ENCODE measurements at regions not wholly inside any gene's neighbourhood (a gene's known extent, or its start where the extent isn't known, plus 50 kb on each side); places are given as distances from the start of the nearest gene placed in this dataset.
"Not testable (repeated sequence)": the region's sequence is repeated elsewhere in the genome, so short reads cannot be mapped to it uniquely, and the experiment has no call there.

- no peak for DNase-seq
Observed at GRCh38 chr10:3935933-3936359, 150.9 kb upstream of the KLF6 start.

DNA sequence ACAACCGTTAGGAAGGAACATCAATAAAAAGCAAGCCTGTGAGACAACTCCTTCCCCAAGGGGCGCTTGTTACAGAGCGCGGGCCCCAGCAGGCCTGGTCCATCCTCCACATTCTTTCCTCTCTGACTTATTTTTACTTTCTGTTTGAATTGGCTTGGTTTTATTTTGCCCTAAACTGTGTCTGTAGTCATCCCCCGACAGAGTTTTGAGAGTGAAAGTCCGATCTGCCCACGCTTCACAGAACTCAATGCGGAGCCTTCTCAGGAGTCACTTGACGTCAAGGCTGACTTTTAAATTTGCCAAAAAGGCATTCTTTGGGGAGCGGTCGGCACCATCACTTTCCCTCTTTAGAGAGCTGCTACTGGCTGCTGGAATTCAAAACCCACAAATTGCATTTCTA, 150.1 kb upstream of the KLF6 start:
- peak; percentile 44 for DNase-seq

DNA sequence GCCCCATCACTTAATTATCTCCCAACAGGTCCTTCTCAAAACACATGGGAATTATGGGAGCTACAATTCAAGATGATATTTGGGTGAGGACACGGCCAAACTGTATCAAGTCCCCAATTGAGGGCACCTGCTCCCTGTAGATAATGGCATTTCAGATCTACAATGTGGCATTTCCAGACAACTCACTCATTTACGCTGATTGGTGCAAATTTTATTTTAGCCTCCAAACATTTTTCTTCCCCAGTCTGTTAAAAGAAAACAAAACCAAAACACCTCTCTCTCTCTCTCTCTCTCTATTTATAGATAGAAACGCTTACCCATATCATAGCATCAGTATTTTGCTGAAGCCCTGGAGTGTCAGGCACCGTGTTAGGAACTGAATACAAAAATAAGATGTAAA, 148.7 kb upstream of the KLF6 start:
- DNase-seq, result no peak

DNA sequence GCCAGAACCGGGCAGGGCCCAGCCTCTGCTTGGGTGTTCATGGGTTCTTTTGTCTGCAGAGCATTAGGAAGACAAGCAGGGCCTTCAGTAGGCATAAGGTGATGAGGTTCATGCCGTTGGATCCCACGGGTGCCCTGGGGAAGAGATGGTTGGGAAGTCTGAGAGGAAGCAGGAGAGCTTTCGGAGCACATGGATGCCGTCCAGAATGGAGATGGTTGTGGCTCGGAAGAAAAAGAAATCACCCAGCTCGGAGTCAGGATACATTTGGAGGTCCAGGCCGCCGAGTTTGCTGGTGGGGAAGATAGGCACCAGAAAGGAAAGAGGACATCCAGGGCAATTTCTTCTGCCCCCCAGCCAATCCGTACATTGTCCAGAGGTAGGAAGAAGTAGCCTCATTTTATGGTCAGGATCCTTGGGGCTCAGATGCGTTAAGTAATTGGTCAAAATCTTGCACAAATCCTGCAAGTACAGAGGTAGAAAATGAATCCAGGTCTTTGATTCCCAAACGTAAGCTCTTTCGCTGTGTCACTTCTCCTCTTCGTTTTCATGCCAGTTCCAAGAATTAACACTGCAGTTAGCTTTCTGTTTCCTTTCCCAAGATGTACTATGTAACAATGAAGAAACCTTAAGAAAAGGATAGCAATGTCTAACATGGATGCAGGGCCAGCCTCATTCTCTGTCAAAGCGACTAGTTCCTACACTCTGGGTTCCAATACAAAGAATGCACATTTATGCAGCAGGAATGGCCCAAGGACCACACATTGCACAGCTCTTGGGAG, 147.8 kb upstream of the KLF6 start:
- no peak for DNase-seq

GRCh38 chr10:3931901-3932300, 146.9 kb upstream of the KLF6 start:
- DNase-seq, result no peak

- no peak for DNase-seq
Observed at GRCh38 chr10:3931224-3931623, 146.2 kb upstream of the KLF6 start.

DNA sequence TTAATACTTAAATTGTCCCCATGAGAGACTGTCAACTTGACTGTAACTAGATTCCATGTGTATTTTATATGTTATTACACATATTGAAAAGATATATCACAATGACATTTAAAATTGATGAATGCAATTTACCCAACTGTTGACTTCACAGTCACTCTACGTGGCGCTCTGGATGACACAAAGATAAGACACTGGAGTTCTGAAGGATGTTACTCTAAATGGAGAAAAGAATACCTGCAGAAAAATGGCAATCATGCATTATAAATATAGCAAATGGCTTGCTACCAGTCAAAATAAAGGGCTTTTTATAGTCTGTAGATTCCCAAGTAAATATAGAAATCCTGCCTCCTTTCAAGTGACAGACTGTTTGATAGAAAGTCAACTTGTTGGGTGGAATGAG, 143.6 kb upstream of the KLF6 start:
- no peak for DNase-seq

DNA sequence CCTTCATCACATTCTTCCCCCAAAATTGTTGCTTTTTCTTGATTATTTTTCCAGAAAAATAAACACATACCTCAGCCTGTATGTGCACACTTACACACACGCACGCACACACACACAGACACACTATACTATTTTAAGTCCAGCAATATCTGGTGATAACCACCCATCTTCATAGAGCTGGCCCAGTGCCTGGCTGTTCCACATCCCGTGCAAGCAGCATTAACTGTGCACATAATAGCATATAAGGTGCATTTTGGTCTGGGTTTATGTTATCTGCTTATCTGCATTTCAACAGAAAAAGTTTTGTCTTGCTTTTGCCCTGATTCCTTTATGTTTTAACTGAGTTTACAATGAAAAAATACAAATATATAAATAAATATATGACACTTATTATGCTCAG, 143.1 kb upstream of the KLF6 start:
- no peak for DNase-seq

DNA sequence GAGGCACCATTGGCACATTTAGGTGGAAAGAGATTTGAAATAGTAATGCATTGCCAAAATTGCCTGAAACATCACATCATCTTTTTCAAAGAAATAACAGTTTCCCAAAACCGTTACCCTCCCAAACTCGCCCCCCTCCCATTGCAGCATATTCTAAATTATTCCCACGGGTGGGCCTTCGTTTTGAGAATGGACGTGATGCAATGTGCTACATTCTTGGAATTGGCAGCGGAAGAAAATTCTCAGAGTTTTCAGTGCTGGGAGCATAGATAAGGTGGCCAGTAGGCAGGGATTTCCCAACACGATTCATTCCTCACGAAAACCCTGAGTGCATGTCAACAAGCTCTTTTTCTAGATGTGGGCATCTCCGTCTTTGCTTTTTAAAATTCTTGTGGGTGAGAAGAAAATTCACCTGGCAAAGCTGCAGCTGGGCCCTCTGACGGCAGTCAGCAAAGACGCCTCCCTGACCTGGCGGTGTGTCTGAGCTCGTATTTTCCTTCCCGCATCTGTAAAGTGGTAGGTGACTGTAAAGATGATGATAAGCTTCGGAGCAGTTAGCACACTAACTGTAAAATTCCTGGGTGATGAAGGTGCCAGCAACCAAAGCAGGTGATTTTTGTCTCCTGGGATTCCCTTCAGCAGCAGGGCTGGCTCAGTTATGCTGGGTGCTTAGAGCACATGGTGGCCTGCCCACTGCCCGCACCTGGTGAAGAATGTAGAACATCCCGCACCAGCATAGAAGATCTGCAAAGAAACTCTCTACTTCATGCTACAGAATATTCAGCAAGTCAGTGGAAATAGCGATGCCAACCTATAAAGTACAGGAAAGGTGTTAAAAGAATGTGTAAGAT, 141.9 kb upstream of the KLF6 start:
- no peak for DNase-seq

DNA sequence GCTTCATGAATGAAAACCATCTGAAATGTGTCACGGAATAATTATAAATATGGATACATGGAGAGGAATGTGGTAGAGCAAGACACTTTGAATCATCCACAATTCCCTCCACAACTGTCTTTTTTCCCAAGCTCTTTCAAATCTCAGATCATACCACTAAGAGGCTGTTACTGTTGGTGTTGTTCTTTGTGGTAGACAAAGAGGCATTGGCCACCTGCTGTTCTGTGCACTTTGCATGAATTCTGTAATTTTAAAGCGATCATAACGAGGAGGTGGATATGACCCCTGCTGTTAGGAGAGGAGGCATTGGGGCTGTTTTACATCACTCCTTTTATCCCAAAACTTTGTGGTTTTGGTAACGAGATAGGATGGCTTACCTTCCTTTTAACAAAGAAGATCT, 141.2 kb upstream of the KLF6 start:
- DNase-seq, result no peak

DNA sequence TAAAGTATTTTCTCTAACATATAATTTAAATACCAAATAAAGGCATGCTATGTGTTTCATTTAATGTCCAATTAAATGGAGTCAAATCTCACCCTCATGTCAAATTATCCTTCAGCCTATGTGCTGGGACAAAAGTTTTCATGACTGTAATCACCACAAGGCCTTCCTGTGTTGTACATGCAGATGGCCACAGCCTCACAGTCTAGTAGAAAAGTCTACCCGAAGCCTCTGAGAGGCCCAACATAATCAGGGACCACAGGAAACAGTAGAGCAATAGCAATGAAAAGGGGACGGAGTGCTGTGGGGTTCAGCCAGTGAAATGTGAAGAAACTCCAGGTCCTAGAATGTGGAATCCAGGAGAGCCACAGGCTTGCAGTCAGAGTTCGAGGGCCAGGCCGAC, 140.2 kb upstream of the KLF6 start:
- no peak for DNase-seq

DNA sequence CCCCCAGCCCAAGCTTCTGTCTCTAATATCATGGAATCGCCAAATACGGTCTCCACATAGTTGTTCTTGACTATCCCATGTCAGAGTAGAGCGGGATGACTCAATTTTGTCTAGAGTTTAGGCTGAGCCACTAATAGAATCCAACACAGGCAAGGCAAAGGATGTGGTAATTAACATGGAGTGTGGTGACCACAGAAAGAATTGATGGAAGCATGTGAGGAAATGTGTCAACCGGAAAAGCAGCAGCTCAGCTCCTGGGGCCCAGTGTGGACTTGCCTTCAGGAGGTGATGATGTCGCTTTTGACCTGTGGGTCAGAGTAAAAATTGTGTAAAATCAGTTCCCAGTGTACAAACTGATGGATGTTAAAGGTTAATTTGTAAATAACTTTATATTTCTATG, 139.3 kb upstream of the KLF6 start:
- DNase-seq, result no peak

- no peak for DNase-seq
Observed at GRCh38 chr10:3923033-3923432, 138.0 kb upstream of the KLF6 start.

GRCh38 chr10:3919709-3920308, 134.8 kb upstream of the KLF6 start:
- DNase-seq, result no peak

- not testable (repeated sequence) for DNase-seq
Observed at GRCh38 chr10:3917392-3917791, 132.4 kb upstream of the KLF6 start.

GRCh38 chr10:3914733-3915132, 129.7 kb upstream of the KLF6 start:
- no peak for DNase-seq

- no peak for DNase-seq
Observed at GRCh38 chr10:3911713-3912442, 126.9 kb upstream of the KLF6 start.

- no peak for DNase-seq
Observed at GRCh38 chr10:3911241-3911640, 126.2 kb upstream of the KLF6 start.

GRCh38 chr10:3909339-3909738, 124.3 kb upstream of the KLF6 start:
- no peak for DNase-seq

GRCh38 chr10:3908183-3908582, 123.2 kb upstream of the KLF6 start:
- no peak for DNase-seq

- DNase-seq, result no peak
Observed at GRCh38 chr10:3907514-3907913, 122.5 kb upstream of the KLF6 start.

DNA sequence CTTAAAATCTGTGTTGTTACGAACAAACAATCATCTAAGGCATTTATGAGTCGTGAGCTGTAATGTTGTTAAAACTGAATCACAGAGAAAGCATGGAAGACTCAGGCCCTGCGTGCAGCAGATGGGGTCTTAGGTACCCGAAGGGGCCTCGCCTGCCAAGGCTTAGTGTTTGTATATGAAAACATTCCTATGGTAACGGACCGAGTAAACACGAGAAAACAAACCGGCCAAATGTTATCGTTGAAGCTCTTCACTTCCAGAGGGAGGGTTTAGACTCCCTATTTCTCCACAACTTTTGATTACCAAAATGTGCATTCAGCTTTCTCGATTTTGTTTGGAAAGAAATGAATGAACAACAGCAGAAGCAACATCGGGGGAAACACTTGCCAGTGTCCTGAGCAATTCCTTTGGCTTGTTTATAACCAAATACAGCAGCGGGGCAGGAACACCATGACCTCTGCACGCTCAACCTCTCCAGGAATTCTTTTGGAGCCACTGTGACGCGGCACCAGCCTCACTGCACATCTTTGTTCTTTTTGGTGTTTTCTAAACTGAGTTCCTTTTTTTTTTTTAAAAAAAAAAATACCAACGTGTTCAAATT, 121.6 kb upstream of the KLF6 start:
- no peak for DNase-seq

All from CD4-positive, alpha-beta T cell treated with Interferon gamma for 1 hour (primary cell).